ENCODE measurements at regions not wholly inside any gene's neighbourhood (a gene's known extent, or its start where the extent isn't known, plus 50 kb on each side); places are given as distances from the start of the nearest gene placed in this dataset.

DNA sequence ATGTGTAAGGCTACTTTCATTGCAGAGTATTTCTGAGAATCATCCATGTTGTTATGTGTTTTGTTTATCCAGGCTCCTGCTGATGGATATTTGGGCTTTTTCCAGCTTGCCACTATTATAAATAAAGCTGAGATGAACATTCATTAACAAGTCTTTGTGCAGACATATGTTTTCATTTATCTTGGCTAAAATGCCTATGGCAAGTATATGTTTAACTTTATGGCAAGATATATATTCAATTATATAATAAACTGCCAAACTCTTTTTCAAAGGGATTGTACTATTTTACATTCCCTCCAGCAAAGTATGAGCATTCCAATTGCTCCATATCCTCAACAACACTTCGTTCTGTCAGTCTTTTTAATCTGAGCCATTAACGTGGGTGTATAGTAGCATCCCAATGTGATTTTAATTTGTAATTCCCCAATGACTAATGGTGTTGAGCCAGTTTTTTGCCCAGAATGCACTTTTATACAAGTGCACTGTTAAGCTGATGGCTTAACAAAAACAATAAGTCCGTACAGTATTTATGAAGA, 452.4 kb downstream of the SHQ1 start:
- Histone ChIP-seq H3K9ac (ENCODE audit: low read depth, low read length) (no peak overlapping the region), H2BK5ac (ENCODE audit: low read depth, low read length, poor library complexity, severe bottlenecking) (no peak overlapping the region), H2AK9ac (replicated peaks; ENCODE audit: low read depth, low read length, poor library complexity) (no peak overlapping the region), H3K56ac (ENCODE audit: extremely low read depth, insufficient read depth, low read length) (no peak overlapping the region), H3K27ac (ENCODE audit: insufficient read depth, low read length) (no peak overlapping the region), H2BK15ac (ENCODE audit: low read depth, low read length) (no peak overlapping the region), H3K14ac (replicated peaks; ENCODE audit: low read depth, low read length) (no peak overlapping the region), H3K4me1 (ENCODE audit: control insufficient read depth, insufficient read depth, low read length) (peaks cover 6% of the 10 kb centered on the region), H3K18ac (ENCODE audit: low read depth, low read length) (no peak overlapping the region), H2BK120ac (ENCODE audit: low read depth, low read length) (no peak overlapping the region), H3K36me3 (ENCODE audit: control insufficient read depth, insufficient read depth, low read length) (no peaks in the 10 kb centered on the region), H4K5ac (ENCODE audit: low read depth, low read length) (no peak overlapping the region), H4K20me1 (ENCODE audit: insufficient read depth, low read length) (peaks cover 89% of the 10 kb centered on the region), H3K4me3 (ENCODE audit: insufficient read depth, low read depth, low read length) (no peak overlapping the region), H4K8ac (ENCODE audit: low read depth in 2 of 2, low read length in 2 of 2) (no peak overlapping the region), H3K27me3 (ENCODE audit: control insufficient read depth, insufficient read depth, low read length) (no peaks in the 10 kb centered on the region), H2BK20ac (ENCODE audit: low read depth, low read length) (no peak overlapping the region), H3K4me2 (ENCODE audit: low read depth, low read length) (peak overlapping the region; percentile 44; the same call in 1 of the 2 replicates), H3K4ac (ENCODE audit: low read depth, low read length) (no peak overlapping the region), H2AK5ac (ENCODE audit: low read depth, low read length) (no peak overlapping the region), H3K79me1 (ENCODE audit: low read depth in 1 of 2, low read length in 2 of 2) (peaks cover 40 to 77% of the 10 kb centered on the region in 2 experiments), H4K91ac (ENCODE audit: insufficient read depth, low read depth, low read length) (no peak overlapping the region), H3K9me1 (ENCODE audit: insufficient read depth, low read length) (peaks cover 6% of the 10 kb centered on the region; the same call in 1 of the 2 replicates), H3K23ac (ENCODE audit: low read depth, low read length) (no peak overlapping the region), H2AFZ (replicated peaks; ENCODE audit: low read length, poor library complexity) (no peak overlapping the region), H3K9me3 (ENCODE audit: control insufficient read depth, insufficient read depth, low read length) (no peaks in the 10 kb centered on the region)
- CTCF ChIA-PET = interaction anchor here (0.5 to 1.0 kb wide), 2 partner anchors 9 to 80 kb away, joined by 3 read pairs; no protein-coding TSS in a partner anchor
- in situ Hi-C loops (cut with MboI; ENCODE audit: low sequenced_read_pairs) = no loop called here
- no TSS peak for BruUV-seq (replicated peaks)
- dilution Hi-C loops (cut with HindIII; ENCODE audit: low sequenced_read_pairs, unreplicated experiment) = no loop called here
- peak; percentile 59 for ATAC-seq (ENCODE audit: low read depth)
- DNase-seq = peak; percentile 45
- POLR2A ChIA-PET (ENCODE audit: unreplicated experiment) = no interaction called here
- WGBS, 2 experiments (ENCODE audit: extremely low coverage in 2 of 2, insufficient read length in 1 of 2) = no CpG with 5 or more reads among the region's 3 CpGs
- TF ChIP-seq BHLHE40 (IDR thresholded peaks at IDR 0.05; ENCODE audit: low read depth, low read length) (no peak), CEBPB (IDR thresholded peaks at IDR 0.05; ENCODE audit: low read depth, low read length) (peak; percentile 7; the same call in 1 of the 2 replicates), MAFK (IDR thresholded peaks at IDR 0.05; ENCODE audit: low read depth, low read length) (peak; percentile 61), RFX5 (IDR thresholded peaks at IDR 0.05; ENCODE audit: low read depth, low read length) (no peak), NFE2L2 (IDR thresholded peaks at IDR 0.05; ENCODE audit: low read depth, low read length) (no peak), SMC3 (IDR thresholded peaks at IDR 0.05; ENCODE audit: low read depth, low read length) (no peak), MXI1 (IDR thresholded peaks at IDR 0.05; ENCODE audit: borderline replicate concordance, low read depth, low read length) (no peak), CHD1 (IDR thresholded peaks at IDR 0.05; ENCODE audit: low read depth, low read length) (no peak)
- TF ChIP-seq, protein P1, sequence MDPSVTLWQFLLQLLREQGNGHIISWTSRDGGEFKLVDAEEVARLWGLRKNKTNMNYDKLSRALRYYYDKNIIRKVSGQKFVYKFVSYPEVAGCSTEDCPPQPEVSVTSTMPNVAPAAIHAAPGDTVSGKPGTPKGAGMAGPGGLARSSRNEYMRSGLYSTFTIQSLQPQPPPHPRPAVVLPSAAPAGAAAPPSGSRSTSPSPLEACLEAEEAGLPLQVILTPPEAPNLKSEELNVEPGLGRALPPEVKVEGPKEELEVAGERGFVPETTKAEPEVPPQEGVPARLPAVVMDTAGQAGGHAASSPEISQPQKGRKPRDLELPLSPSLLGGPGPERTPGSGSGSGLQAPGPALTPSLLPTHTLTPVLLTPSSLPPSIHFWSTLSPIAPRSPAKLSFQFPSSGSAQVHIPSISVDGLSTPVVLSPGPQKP (IDR thresholded peaks at IDR 0.05; ENCODE audit: borderline replicate concordance, low read depth, low read length) = no peak
- intact Hi-C loops (cut with micrococcal nuclease) = no loop called here

Data from IMR-90 (cell line).